NOMO-1 treated with DMSO at 0.1 percent for 48 hours (cell line): ENCODE measurements at regions not wholly inside any gene's neighbourhood (a gene's known extent, or its start where the extent isn't known, plus 50 kb on each side); places are given as distances from the start of the nearest gene placed in this dataset.
"Not testable (repeated sequence)": the region's sequence is repeated elsewhere in the genome, so short reads cannot be mapped to it uniquely, and the experiment has no call there.

Source experiments
- DNase-seq: peaks from one replicate; lab custom pipeline; 2025; ENCODE audit not compliant: unreplicated experiment; lab: John Stamatoyannopoulos, UW

- no peak for DNase-seq
These were observed 543.1 kb downstream of the ZNF608 start for GRCh38 chr5:124203303-124203702.

GRCh38 chr5:124200381-124200780 lies 546.1 kb downstream of the ZNF608 start:
- DNase-seq: no peak

GRCh38 chr5:124199893-124200292 lies 546.5 kb downstream of the ZNF608 start:
- no peak for DNase-seq

GRCh38 chr5:124195411-124195810 lies 551.0 kb downstream of the ZNF608 start:
- no peak for DNase-seq

- no peak for DNase-seq
These were observed 552.2 kb downstream of the ZNF608 start for GRCh38 chr5:124194282-124194681.

GRCh38 chr5:124193371-124193789 lies 553.1 kb downstream of the ZNF608 start:
- no peak for DNase-seq

DNA sequence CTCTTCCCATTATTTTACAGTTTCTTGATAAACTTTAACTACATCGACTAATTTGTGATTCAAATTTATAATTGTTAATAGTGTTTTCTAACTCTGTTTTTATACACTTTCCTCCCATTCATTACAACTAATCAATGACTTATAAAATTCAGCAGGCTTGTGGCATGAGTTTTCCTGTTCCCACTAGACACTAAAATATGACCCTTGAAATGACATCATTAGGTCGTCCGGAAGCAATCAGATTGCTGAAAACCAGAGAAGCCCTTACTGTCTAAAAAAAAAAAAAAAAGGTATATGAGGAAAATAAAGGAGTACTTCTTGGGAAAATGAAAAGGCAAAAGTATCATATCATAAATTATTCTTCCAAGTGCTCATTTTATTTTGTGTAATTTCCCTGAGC lies 553.7 kb downstream of the ZNF608 start:
- DNase-seq: no peak

GRCh38 chr5:124185716-124186115 lies 560.7 kb downstream of the ZNF608 start:
- no peak for DNase-seq

DNA sequence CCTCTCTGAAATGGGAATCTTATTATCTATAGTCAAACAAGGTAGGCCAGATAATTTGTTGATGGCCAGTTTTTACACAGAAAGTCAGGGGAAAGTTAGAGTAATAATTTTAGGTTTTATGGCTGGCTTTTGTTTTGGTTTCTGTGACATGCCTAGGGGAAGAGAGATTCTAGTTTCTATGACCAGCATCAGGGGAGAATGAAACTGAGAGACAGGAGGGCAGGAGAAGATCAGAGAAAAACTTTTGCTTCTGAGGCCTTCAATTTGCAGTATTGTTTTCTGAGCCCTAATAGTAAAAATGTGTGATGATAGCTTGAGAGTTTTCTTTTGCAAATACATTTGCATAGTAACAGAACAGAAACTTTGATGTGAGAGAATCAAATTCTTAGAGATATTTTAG lies 564.3 kb downstream of the ZNF608 start:
- DNase-seq: no peak

GRCh38 chr5:124180875-124181461 lies 565.5 kb downstream of the ZNF608 start:
- no peak for DNase-seq

- no peak for DNase-seq
These were observed 566.1 kb downstream of the ZNF608 start for GRCh38 chr5:124180299-124180874.

DNA sequence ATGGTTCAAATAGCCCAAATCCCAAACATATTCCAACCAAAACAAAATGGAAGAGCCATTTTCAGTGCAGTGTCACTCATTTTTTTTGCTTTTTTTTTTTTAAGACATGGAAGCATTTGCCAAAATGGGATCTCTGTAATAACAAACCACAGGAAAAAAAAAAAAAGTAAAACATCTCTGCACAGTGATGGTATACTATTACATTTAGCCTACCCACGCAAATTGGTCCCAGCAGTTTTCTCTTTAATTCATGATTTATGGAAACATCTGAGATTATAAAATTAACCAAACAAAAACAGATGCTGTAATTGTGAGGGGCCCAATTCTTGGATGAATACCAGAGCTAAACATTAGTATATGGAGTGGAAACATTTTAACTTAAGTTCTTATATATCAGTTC lies 566.6 kb downstream of the ZNF608 start:
- no peak for DNase-seq

DNA sequence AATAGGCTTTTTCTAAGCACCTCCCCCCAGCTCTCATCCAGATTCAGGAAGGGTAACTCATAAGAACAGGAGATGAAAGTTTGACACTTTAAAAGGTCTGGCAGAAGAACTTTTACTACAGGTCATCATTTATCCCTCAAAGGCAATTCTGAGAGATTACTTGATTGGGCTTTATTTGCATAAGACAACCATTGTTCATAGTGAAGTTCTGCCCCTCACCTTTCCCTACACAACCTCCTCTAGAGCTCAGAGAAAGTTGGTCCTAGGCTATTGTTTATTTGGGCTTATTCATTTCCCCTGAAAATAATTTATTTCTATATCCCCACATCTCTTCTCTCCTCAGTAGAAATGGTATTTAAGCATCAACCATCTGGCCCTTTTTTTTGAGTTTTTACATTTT lies 568.4 kb downstream of the ZNF608 start:
- no peak for DNase-seq

DNA sequence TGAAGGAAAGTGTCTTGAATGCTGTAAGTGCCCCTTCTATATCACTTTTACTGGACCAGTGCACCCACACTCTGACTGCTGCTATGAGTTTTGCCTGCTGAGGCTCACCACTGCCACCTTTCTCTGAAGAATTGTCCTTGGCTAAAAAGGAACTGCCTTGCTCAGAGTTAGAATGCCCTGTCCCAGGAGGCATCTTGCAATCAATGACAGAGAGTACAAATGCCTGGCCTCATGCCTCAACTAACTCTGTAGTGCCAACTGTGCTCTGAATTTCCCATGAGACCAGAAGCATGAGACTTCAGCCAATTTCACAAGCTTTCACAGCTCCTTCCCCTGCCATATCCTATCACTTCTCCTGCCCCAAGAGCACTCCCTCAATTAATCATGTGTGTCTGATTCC lies 569.7 kb downstream of the ZNF608 start:
- no peak for DNase-seq

- DNase-seq: no peak
These were observed 573.1 kb downstream of the ZNF608 start for GRCh38 chr5:124173386-124173785.

DNA sequence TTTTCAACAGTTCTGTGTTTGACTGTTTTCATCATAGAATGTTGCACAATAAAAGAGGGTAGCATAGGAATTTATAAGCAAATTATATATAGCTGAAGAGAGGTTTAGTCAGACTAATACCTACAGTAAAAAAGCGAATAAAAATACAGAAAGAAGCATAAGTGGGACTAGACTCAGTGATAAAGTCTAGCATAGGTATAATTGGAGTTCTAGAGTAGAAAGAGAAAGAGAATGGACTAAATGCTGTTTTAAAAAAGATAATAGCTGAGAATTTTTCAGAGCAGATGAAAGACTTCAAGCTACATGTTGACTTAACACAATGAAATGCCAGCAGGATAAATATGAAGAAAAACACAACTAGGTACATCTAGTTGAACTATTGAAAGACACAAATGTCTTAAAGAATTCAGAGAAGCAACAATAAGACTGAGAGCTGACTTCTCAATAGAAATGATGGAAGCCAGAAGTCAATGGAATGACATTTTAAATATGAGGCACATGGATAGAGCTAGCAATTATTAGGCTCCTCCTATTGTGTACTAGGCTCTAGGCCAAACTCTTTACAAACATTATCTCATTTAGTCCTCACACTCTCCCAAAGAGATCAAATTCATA lies 573.9 kb downstream of the ZNF608 start:
- DNase-seq: no peak

DNA sequence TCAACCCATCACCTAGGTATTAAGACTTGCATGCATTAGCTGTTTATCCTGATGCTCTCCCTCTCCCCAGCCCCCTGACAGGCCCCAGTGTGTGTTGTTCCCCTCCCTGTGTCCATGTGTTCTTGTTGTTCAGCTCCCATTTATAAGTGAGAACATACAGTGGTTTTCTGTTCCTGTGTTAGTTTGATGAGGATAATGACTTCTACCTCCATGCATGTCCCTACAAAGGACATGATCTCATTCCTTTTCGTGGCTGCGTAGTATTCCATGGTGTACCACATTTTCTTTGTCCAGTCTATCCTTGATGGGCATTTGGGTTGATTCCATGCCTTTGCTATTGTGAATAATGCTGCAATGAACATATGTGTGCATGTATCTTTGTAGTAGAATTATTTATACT lies 578.3 kb downstream of the ZNF608 start:
- not testable (repeated sequence) for DNase-seq

DNA sequence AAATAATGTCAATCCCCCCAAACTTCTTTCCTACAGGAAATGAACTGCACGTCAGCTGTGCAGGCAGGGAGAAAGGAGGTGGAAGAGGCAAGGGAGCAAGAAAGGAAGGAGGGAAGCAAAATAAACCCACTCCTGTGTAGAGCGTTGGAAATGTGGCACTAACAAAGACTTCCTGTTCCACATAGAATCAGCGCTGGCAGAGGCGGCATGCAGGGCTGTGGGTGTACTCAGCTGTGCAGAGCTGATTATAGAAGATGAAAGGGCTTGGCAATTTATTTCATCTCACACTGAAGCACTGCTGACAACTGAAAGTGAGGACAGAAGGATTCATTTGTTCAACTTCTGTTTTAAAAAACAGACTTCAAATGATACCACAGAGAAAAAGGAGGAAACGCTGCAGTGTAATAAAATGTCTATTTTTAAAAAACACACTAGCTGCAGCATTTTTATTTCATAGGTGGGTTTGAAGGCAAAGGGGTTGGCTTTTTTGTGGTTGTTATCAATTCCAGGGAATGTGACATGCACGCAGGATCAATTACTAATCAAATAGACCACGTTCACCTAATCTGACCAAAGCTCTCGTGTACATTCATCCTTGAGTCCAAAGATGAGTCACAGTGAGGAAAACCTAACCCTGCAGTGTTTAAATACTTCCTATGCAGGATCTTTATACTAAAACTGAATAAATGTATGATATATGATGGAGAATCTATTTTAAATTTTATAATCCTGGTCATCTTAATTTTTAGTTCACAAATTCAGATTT lies 583.5 kb downstream of the ZNF608 start:
- peak; percentile 18 for DNase-seq

DNA sequence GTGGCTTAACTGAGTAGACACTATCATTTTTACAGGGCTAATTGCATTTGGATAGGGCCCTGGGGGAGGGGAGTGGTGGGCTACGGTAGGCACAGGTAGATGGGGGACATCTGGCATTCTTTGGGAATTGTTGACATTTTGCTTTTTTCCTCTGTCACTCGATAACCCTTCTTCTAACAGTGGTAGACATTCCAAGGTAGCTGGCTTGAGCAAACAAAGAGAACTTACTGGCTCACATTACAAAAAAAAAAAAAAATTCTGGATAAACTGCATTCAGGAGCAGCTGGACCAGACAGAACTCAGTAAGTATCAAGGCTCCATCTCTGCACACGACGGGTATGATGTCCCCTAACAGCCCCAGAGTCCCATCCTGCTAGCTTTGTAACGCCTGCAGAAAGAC lies 585.2 kb downstream of the ZNF608 start:
- DNase-seq: no peak

- DNase-seq: no peak
These were observed 586.2 kb downstream of the ZNF608 start for GRCh38 chr5:124160265-124160664.

DNA sequence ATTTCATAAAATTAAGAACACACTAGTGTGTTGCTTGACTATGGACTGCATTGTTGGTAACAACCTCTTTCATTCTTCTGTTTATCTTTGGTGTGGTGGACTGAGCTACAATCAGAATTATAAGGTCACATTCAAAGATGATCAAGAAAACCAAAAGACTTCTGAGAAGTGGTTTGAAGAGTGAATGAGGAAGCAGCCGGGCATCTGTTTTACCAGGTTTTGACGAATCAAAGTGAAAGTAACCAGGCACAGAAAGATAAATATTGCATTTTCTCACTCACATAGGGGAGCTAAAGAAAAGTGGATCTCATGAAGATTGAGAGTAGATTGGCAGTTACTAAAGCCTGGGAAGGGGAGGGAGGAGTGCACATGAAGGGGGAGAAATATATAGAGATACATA lies 589.1 kb downstream of the ZNF608 start:
- peak; percentile 64 for DNase-seq

DNA sequence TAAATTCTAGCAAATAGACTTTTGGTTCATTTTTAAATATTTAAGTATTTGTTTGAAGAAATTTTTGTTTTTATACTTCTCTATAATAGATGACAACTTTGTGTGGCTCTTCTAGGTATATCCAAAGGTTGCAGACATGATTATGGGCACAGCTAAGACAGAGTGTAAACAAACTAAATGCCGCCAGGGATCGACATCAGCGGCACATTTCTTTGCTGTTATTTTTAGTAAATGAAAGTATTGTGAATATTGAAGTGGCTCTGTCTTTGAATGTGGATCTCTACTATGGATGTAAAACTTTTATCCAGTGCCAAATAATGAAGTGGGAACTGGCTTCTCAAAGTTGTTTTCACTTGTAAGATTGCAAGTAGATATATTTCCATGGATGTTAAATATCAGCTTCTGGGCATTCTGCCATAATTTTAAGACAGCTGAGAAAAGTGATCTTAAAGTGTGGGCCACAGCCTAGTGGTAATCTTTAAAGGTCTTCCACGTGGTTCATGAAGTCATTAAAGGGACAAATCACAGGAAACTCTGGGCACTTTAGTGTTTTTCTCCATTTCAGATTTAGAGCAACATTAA lies 589.9 kb downstream of the ZNF608 start:
- DNase-seq: no peak
